ENCODE measurements at regions not wholly inside any gene's neighbourhood (a gene's known extent, or its start where the extent isn't known, plus 50 kb on each side); places are given as distances from the start of the nearest gene placed in this dataset.
"Not testable (repeated sequence)": the region's sequence is repeated elsewhere in the genome, so short reads cannot be mapped to it uniquely, and the experiment has no call there.

DNA sequence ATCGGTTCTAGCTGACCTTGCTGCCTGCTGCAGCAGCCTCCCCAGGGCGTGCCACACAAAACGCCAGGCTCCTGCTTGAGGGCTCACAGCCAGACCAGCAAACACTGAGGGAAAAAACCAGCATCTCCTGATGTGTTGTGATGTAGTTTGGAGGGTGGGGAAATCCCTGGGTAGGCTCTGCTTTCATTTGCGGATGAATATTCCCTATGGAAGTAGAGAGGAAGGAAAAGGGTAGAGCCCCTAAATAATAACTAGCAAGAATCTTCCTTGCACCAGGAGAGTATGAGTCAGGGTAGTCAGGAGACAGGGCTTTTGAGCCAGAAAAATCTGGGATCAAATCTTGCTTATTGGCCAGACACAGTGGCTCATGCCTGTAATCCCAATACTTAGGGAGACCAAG lies 545.3 kb downstream of the RFC3 start:
- DNase-seq (ENCODE audit: low read depth): no peak

DNA sequence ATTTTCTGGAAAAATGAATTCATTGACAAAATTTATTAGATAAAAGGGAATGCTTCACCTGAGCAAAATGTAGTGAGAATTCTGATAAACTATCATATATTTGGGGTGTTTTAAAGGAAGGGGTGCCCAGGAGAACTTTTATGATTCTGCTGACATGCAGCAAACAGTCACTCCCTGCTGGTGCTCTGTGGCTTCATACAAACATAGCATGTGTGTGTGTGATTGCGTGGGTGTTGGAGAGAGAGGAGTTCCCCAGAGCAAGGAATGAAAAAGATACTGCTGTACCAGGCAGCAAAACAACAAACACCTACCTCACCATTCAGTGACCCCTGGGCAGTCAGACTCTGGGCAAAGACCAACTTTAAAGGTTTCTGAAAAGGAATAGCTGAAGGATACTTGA lies 546.7 kb downstream of the RFC3 start:
- DNase-seq (ENCODE audit: low read depth): no peak

DNA sequence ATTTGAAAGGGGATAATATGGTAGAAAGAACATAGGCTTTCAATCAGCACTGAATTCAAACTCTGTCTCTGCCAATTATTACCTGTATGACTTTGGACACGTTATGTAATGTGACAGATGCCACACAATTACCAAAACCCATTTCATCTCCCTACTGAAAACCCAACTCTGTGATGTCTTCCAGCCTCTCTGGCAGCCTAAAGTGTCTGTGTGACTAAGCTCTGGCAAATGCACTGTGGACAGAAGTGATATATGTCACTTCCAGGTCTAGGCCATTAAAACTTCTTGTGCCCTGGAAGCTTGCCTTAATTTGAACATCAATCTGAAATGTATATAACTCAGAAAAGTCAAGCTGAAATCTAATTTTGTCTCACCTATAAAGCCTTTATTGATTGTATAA lies 552.0 kb downstream of the RFC3 start:
- no peak for DNase-seq (ENCODE audit: low read depth)

- DNase-seq (ENCODE audit: low read depth): no peak
These were observed 553.2 kb downstream of the RFC3 start for GRCh38 chr13:34371108-34371507.

DNA sequence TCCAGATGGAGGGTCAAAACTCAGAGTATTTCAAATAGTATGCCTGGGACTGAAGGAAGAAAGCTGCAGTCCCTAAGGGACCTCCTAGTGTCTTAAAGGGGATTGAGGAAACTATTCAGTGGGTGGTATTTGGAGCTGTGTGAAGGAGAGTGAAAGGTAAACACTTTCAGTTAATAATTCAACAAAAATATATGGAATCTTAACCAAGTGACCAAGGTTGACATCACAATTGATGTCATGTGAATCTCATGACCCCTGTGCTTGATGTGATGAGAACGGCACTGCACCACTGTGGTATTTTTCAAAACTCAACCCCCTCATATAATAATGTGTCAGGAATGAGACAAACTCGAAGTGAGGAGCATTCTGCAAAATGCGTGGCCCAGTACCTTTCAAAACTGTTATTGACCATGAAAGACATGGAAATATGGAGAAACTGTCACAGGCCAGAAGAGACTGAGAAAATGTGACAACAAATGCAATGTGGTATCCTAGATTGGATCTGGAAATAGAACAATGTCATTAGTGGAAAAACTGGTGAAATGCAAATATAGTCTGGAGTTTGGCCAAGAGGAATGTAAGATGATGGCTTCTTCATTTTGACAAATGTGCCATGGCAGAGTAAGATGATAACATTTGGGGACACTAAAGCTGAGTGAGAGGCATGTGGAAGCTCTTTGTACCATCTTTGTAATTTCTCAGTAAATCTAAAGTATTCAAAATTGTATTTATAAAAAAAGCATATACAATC lies 553.9 kb downstream of the RFC3 start:
- DNase-seq (ENCODE audit: low read depth): no peak

GRCh38 chr13:34372581-34372980 lies 554.6 kb downstream of the RFC3 start:
- no peak for DNase-seq (ENCODE audit: low read depth)

DNA sequence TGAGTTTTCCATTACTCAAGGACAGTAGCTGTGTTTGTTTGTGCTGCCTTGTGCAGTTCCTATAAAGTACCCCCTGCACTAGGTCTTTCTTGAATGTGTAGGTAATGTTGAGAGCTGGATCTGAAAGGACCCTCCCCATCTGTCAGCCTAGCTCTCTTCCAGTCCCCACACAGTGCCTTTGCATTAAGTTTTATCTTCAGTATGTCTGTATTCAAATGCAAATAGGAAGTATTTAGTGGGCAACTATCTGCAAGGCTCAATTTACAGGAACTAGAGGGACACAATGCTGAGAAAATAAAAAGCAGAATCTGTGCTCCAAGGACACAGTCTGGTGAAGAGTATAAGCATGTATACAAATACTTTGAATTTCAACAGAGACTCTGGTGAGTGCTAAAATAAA lies 558.5 kb downstream of the RFC3 start:
- no peak for DNase-seq (ENCODE audit: low read depth)

DNA sequence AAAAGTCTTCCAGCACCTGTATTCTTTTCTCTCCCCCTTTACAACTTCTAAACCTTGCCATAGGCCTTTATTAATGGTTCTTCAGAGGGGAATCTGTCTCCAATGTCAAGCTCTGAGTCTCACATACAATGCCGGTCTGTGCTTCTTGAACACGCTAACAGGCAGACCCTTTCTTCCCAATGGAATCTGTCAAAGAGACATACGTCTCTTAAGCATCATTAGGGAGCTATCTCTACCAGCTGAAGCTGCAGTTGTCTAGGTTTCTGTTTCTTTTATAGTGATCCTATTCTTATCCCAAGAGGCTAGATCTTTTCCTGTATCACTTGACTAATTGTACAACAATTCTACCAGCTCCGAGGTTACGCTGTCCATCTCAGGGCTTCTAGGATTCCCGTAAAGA lies 560.8 kb upstream of the NBEA start:
- no peak for DNase-seq (ENCODE audit: low read depth)

DNA sequence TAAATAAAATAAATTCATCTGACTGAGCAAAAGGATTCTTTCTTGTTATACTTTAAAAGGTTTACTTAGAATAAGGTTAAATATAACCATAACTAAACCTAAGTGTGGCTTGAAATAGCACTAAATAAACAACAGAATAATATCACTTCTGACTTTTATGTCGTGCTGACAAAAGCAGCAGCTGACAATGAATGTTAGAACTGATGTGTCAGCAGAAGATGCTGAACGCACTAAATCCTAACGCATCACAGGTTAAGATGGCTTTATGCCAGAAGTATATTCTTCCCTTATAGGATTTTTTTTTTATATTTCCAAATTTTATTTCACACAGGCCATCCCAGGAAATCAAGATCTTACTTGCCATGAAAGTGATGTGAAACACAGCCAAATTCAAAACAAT lies 558.3 kb upstream of the NBEA start:
- DNase-seq (ENCODE audit: low read depth): no peak

DNA sequence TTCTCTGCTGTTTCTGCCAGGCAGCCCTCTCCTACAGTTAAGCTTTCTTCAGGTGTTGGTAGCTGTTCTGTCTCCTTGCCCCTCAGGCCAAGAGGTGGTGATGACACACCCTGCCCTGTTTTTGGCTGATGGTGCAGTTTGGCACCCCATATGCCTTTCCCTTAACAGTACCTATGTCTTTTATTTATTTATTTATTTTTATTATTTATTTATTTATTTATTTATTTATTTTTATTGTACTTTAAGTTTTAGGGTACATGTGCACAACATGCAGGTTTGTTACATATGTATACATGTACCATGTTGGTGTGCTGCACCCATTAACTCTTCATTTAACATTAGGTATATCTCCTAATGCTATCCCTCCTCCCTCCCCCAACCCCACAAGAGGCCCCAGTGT lies 555.8 kb upstream of the NBEA start:
- not testable (repeated sequence) for DNase-seq (ENCODE audit: low read depth)

GRCh38 chr13:34391076-34391475 lies 551.0 kb upstream of the NBEA start:
- DNase-seq (ENCODE audit: low read depth): no peak

GRCh38 chr13:34401696-34402095 lies 540.4 kb upstream of the NBEA start:
- no peak for DNase-seq (ENCODE audit: low read depth)

DNA sequence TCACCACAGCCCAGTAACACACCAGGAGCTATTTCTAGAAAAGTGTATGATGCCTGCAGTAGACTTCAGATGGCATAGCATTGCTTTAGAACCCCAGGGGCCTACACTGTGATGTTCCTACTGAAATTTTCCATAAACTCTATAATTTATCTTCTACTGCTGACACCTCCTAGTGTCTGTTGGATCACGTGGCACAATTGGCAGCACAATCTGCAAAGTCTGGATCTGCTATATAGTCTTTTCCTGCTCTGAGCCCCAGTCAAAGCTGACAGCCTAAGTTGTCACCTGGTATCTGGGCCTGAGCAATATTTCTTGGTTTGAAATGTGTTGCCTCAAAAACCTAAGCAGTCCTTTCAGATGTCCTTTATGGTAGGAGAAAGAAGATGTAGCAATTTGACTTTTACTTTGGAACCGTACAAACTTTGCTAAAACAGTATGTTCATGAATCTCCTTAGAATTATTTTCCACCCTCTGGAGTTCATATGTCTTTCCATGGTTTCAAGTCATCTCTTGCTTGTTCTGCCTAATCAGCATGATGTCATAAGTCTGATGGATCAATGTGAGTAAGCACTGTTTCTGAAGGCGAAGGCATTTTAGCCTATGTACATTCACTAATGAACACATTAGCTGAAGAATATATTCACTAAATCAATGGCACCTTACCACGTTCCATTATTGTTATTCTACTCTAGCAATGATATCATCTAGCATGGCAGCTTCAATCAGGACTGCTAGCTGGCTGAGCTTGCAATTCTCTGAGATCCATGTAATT lies 536.5 kb upstream of the NBEA start:
- no peak for DNase-seq (ENCODE audit: low read depth)

- no peak for DNase-seq (ENCODE audit: low read depth)
These were observed 533.4 kb upstream of the NBEA start for GRCh38 chr13:34408640-34409039.

DNA sequence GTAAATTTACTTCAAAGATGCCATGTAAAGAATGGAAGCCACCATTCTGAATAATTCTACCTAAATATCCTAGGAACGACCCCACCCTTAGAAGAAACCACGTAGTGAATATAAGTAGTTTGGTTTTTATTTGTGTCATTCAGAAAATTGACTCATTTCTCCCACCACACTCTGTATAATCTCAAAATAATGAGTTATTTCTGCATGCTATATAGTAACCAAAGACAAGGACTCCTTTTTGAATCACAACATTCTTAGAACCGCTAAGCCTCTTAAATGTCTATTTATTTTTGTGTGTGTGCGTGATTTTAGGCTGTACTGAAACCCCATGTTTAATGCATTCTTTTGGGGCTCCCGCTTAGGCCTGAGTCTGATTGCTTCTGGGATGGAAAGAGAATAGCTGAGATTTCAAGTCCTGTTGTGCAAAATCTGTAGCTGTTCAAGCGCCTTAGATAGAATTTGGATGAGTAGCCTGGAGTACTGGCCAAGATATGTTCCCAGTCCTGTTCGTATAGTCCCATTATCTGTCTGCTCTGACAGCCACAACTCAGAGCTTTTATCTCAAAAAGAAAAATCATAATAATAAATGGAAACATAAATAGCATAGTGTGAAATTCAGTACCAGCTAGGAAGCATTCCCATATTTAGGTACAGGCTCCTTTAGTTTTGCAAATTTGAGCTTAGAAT lies 532.4 kb upstream of the NBEA start:
- no peak for DNase-seq (ENCODE audit: low read depth)

DNA sequence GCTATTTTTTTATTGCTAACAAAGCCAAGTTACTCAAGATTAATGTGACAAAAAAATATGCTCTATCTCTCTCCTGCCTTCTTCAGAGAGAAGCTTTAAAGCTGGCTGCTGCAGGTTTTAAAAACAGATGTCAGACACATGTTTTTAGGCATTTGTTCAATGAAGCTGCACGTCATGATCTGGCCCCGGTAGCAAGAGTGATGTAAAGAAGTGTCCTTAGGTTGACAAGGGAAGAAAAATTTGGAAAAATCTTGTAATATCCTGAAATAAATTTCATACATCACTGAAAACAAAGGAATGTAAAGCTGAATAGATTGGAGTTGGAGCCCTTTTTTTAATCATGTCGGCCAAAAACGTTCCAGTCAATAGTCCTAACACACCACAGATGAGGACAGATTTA lies 531.4 kb upstream of the NBEA start:
- DNase-seq (ENCODE audit: low read depth): no peak

- DNase-seq (ENCODE audit: low read depth): no peak
These were observed 530.9 kb upstream of the NBEA start for GRCh38 chr13:34411177-34411576.

DNA sequence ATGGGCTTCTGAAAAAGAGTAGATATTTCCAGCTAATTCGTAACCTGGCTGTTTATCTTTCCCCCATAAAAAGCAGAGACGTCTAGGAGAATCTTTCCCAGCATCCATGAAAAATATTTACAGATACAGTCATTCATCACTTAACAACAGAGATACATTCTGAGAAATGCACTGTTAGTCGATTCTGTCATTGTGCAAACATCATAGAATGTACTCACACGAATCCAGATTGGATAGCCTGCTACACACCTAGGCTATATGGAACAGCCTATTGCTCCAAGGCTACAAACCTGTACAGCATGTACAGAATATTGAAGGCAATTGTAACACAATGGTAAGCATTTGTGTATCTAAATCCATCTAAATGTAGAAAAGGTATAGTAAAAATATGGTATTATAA lies 530.2 kb upstream of the NBEA start:
- no peak for DNase-seq (ENCODE audit: low read depth)

DNA sequence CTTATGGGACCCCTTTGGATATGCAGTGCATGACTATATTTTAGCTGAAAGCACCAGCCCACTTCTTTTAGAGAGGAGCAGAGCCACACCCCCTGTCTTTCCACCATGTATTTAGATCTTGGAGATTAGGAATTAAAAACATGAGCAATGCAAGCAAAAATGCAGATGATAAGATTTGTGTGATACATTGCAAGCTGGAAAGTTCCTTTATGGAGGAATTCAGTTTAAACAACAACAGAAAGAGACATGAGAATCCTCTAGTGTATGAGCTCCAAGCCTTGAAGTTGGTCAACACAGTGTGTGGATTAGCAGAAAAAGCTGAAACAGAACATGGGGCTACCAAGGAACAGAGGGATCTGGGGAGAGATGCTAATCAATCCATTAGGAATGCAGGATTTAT lies 529.8 kb upstream of the NBEA start:
- no peak for DNase-seq (ENCODE audit: low read depth)

DNA sequence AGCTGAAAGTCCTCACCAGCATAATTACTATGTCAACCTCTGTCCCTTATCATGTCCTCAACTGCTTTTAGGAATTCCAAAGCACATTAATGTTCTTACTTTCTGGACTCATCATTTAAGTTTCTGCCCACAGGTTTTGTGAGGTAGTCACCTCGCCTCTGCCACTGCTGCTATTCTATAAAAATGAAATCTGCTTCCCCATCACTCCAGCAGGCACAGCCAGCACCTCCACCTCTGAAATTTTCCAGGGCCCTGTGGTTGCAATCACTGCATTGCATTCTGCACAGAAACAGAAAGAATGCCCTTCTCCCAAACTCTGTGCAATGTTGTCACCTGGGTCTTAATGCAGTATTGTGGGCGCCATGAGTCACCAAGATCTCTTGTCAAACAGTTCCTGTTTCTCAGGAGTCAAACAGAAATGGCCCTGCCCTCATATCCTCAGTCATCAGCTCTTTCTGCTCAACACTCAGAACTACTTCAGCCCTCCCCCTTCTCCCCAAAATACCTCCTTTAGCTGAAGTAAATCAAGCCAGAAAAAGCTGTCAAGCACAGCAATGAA lies 529.2 kb upstream of the NBEA start:
- no peak for DNase-seq (ENCODE audit: low read depth)

DNA sequence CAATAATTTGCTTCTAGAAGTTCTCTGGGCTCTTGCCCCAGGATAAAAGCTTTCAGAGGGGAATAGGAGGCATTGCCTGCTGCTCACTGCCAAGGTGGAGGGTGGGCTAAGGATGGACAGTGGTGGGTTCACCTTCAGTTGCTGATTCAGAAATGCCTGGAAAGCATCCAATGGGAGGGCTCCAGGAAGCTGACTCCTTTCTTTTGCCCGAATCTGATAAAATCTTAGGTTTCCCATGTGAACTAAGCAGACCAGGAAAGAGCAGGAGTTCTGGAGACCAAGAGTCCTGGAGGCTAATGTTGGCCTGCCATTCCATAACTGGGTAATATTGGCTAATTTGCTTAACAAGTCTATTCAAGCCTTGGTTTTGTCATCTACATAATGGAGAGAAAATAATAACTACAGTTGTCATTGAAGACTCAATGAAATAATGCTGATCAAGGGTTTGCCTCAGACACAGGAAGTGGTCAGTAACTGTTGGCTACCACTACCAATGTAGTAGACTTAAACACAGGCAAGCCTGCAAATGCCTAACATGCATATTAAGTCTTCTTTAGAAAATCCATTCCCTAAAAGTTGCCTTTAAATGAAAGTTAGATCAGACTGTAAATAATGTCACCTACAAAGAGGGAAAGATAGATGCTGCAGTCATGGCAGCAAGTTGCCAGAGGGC lies 528.4 kb upstream of the NBEA start:
- no peak for DNase-seq (ENCODE audit: low read depth)

DNA sequence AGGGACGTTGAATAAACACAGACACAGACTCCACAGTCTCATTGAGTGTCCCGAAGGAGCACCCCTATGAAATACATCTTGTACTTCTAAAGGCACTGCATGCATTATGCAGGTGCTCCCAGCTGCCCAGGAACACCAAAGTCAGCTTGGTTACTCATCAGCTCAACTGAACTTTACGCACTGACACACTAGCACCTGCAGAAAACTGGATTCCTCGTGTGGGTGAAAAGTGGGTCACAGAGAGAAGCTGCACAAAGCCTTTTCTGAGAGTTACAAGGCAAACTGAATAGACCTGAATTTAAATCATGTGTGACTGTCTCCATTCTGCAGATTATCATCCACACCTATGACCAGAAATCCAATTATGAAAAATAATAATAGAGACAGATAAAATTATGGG lies 527.5 kb upstream of the NBEA start:
- no peak for DNase-seq (ENCODE audit: low read depth)

Data from fibroblast of the conjunctiva (primary cell).